ENCODE measurements at regions not wholly inside any gene's neighbourhood (a gene's known extent, or its start where the extent isn't known, plus 50 kb on each side); places are given as distances from the start of the nearest gene placed in this dataset.
A peak's percentile ranks its signal among the peaks of the same experiment; 100 is the strongest.

GRCh38 chr2:19815746-19816145 lies 86.0 kb downstream of the TTC32 start:
- no peaks in the 10 kb centered on the region for H3K36me3 ChIP-seq
- H3K4me3 ChIP-seq = no peak overlapping the region
- H3K27ac ChIP-seq = no peak overlapping the region
- no peak for DNase-seq
- 33% methylated on average over 1 of the region's 1 CpG for WGBS (ENCODE audit: insufficient coverage, low coverage, low lambda C conversion rate, missing lambda C conversion rate)
- intact Hi-C loops (cut with DNase I) = no loop called here
- no peak for ATAC-seq
- no peaks in the 10 kb centered on the region for H3K9me3 ChIP-seq
- H3K4me1 ChIP-seq = no peaks in the 10 kb centered on the region
- no peaks in the 10 kb centered on the region for H3K27me3 ChIP-seq
- TF ChIP-seq CTCF (IDR thresholded peaks at IDR 0.05) (no peak), POLR2A (IDR thresholded peaks at IDR 0.05) (no peak)

- Histone ChIP-seq H3K36me3 (no peaks in the 10 kb centered on the region), H3K27me3 (no peaks in the 10 kb centered on the region), H3K4me1 (no peaks in the 10 kb centered on the region), H3K9me3 (no peaks in the 10 kb centered on the region), H3K4me3 (no peak overlapping the region), H3K27ac (no peak overlapping the region)
- ATAC-seq (no peak), DNase-seq (no peak)
- intact Hi-C loops (cut with DNase I) = no loop called here
- 61% methylated on average over 4 of the region's 5 CpGs for WGBS (ENCODE audit: insufficient coverage, low coverage, low lambda C conversion rate, missing lambda C conversion rate)
- no peak for TF ChIP-seq POLR2A (IDR thresholded peaks at IDR 0.05)
- no peak for TF ChIP-seq CTCF (IDR thresholded peaks at IDR 0.05)
Measured at GRCh38 chr2:19812166-19812565, 89.6 kb downstream of the TTC32 start.

- TF ChIP-seq POLR2A (IDR thresholded peaks at IDR 0.05) (no peak), CTCF (IDR thresholded peaks at IDR 0.05) (no peak)
- no peaks in the 10 kb centered on the region for H3K9me3 ChIP-seq
- intact Hi-C loops (cut with DNase I) = no loop called here
- H3K36me3 ChIP-seq = no peaks in the 10 kb centered on the region
- DNase-seq = no peak
- no peak overlapping the region for H3K4me3 ChIP-seq
- no peaks in the 10 kb centered on the region for H3K27me3 ChIP-seq
- WGBS (ENCODE audit: insufficient coverage, low coverage, low lambda C conversion rate, missing lambda C conversion rate) = 96% methylated on average over 6 of the region's 6 CpGs
- H3K27ac ChIP-seq = no peak overlapping the region
- H3K4me1 ChIP-seq = no peaks in the 10 kb centered on the region
- ATAC-seq = no peak
Measured at GRCh38 chr2:19811186-19811585, 90.6 kb downstream of the TTC32 start.

GRCh38 chr2:19810637-19811036 lies 91.1 kb downstream of the TTC32 start:
- ATAC-seq (peak in 1 of 4 donors; percentile 7), DNase-seq (no peak)
- Histone ChIP-seq H3K9me3 (no peaks in the 10 kb centered on the region), H3K36me3 (no peaks in the 10 kb centered on the region), H3K4me3 (no peak overlapping the region), H3K27ac (no peak overlapping the region), H3K27me3 (no peaks in the 10 kb centered on the region), H3K4me1 (no peaks in the 10 kb centered on the region)
- TF ChIP-seq POLR2A (IDR thresholded peaks at IDR 0.05) (no peak), CTCF (IDR thresholded peaks at IDR 0.05) (no peak)
- intact Hi-C loops (cut with DNase I) = no loop called here
- WGBS (ENCODE audit: insufficient coverage, low coverage, low lambda C conversion rate, missing lambda C conversion rate) = 100% methylated on average over 2 of the region's 2 CpGs

- intact Hi-C loops (cut with DNase I) = no loop called here
- Histone ChIP-seq H3K4me3 (no peak overlapping the region), H3K4me1 (no peaks in the 10 kb centered on the region), H3K36me3 (no peaks in the 10 kb centered on the region), H3K27me3 (no peaks in the 10 kb centered on the region), H3K9me3 (no peaks in the 10 kb centered on the region), H3K27ac (no peak overlapping the region)
- DNase-seq = no peak
- TF ChIP-seq POLR2A (IDR thresholded peaks at IDR 0.05) = no peak
- no peak for TF ChIP-seq CTCF (IDR thresholded peaks at IDR 0.05)
- WGBS (ENCODE audit: insufficient coverage, low coverage, low lambda C conversion rate, missing lambda C conversion rate) = 100% methylated on average over 1 of the region's 5 CpGs
- ATAC-seq = no peak
Measured at GRCh38 chr2:19810148-19810547, 91.6 kb downstream of the TTC32 start.

Measured in right lobe of liver (tissue), 6 donors.